ENCODE measurements at regions not wholly inside any gene's neighbourhood (a gene's known extent, or its start where the extent isn't known, plus 50 kb on each side); places are given as distances from the start of the nearest gene placed in this dataset.

- peak; percentile 84 for FAIRE-seq
- no peaks in the 10 kb centered on the region for H3K36me3 ChIP-seq (ENCODE audit: control insufficient read depth, insufficient read depth, low read length)
- WGBS (ENCODE audit: insufficient coverage, low coverage, missing lambda C conversion rate), result 15% methylated on average over 5 of the region's 5 CpGs
- ChIA-PET POLR2A (interaction anchor here (1.8 kb wide), 1 partner anchor 11 kb away, joined by 13 read pairs; no protein-coding TSS in a partner anchor), CTCF (ENCODE audit: low intra/inter-chr PET ratio) (no interaction called here)
- peak overlapping the region; percentile 57 for H3K4me2 ChIP-seq (ENCODE audit: insufficient read depth, low read length)
- H3K27me3 ChIP-seq (ENCODE audit: control insufficient read depth in 2 of 2, insufficient read depth in 2 of 2, low read length in 2 of 2), result no peaks in the 10 kb centered on the region
- peak overlapping the region; percentile 48; the same call in 1 of the 3 replicates for H3K27ac ChIP-seq (ENCODE audit: extremely low read depth, low read depth, low read length)
- peak overlapping the region; percentile 47 for H2AFZ ChIP-seq (ENCODE audit: low read depth, low read length)
- no peak overlapping the region for H3K4me3 ChIP-seq
- intact Hi-C loops (cut with micrococcal nuclease), result no loop called here
- H3K9ac ChIP-seq (ENCODE audit: insufficient read depth in 1 of 2, low read depth in 2 of 2, low read length in 2 of 2), result 0 out of 4 replicates have a peak overlapping the region, but pooled peaks of 1 of the 2 experiments have one; percentile 15
- no peaks in the 10 kb centered on the region for H3K9me3 ChIP-seq (replicated peaks; ENCODE audit: control insufficient read depth, insufficient read depth, low read depth, low read length)
- peaks cover 0 to 28% of the 10 kb centered on the region in 2 experiments; a peak in 3 of 5 replicates for H3K4me1 ChIP-seq (replicated peaks in 1 of 2; ENCODE audit: control insufficient read depth in 2 of 2, insufficient read depth in 2 of 2, low read length in 2 of 2)
- H3K9me1 ChIP-seq (ENCODE audit: control insufficient read depth, insufficient read depth, low read length), result no peaks in the 10 kb centered on the region
- BruUV-seq (replicated peaks), result no TSS peak
- H3K79me2 ChIP-seq (ENCODE audit: control insufficient read depth, insufficient read depth, low read length), result no peaks in the 10 kb centered on the region
- ATAC-seq, result peak; percentile 87
- in situ Hi-C loops (cut with MboI), result no loop called here
- no peaks in the 10 kb centered on the region for H4K20me1 ChIP-seq (replicated peaks; ENCODE audit: control insufficient read depth, insufficient read depth, low read length)
- DNase-seq (ENCODE audit: extremely low read depth in 1 of 4, low spot score in 3 of 4), result peak; percentile 57 to 78 (median 67)
- TF ChIP-seq POU5F1 (IDR thresholded peaks at IDR 0.05; ENCODE audit: borderline replicate concordance, low read depth, low read length, partially characterized antibody) (no peak), ATF7 (IDR thresholded peaks at IDR 0.05) (peak; percentile 77; the same call in 1 of the 2 replicates), KAT7 (CRISPR knock-in tag; IDR thresholded peaks at IDR 0.05; ENCODE audit: borderline replicate concordance) (no peak), FOSL1 (tag; conservative IDR thresholded peaks at IDR 0.05) (0 out of 2 replicates have a peak, but pooled peaks have one; percentile 27), NCOR1 (IDR thresholded peaks at IDR 0.05) (peak; percentile 69), GMEB1 (CRISPR knock-in tag; IDR thresholded peaks at IDR 0.05) (no peak), CREM (IDR thresholded peaks at IDR 0.05; ENCODE audit: low read depth) (no peak), HDAC1 (IDR thresholded peaks at IDR 0.05) (peak in 1 of 2 experiments; percentile 88; a peak in 2 of 4 replicates), TEAD1 (CRISPR knock-in tag; IDR thresholded peaks at IDR 0.05) (peak in 1 of 2 experiments; percentile 86; a peak in 2 of 4 replicates), BACH1 (tag; IDR thresholded peaks at IDR 0.05) (0 out of 2 replicates have a peak, but pooled peaks have one; percentile 19), TBL1XR1 (IDR thresholded peaks at IDR 0.05; ENCODE audit: low read length in 2 of 2) (peak in 1 of 2 experiments; percentile 60; a peak in 1 of 4 replicates), TRIM24 (IDR thresholded peaks at IDR 0.05) (peak; percentile 63 to 75; a peak in 3 of 4 replicates), NFE2 (IDR thresholded peaks at IDR 0.05; ENCODE audit: low read depth) (0 out of 2 replicates have a peak, but pooled peaks have one; percentile 11), PML (IDR thresholded peaks at IDR 0.05; ENCODE audit: low read length) (peak; percentile 75; the same call in 1 of the 2 replicates), DPF2 (IDR thresholded peaks at IDR 0.05) (peak; percentile 86), HMBOX1 (IDR thresholded peaks at IDR 0.05) (peak; percentile 60; the same call in 1 of the 2 replicates), GATA2 (CRISPR knock-in tag; IDR thresholded peaks at IDR 0.05) (peak; percentile 83), MNT (conservative IDR thresholded peaks at IDR 0.05) (peak; percentile 11 to 41; a peak in 1 of 4 replicates), CEBPG (CRISPR knock-in tag; IDR thresholded peaks at IDR 0.05) (peak; percentile 22; the same call in 1 of the 2 replicates), CEBPG (tag; conservative IDR thresholded peaks at IDR 0.05 in 1 of 2, IDR thresholded peaks at IDR 0.05 in 1 of 2) (no peak)
Observed at GRCh38 chr4:79198951-79199587, 126.8 kb downstream of the NAA11 start.

All from K562 (cell line).